NB4 (cell line): ENCODE measurements at regions not wholly inside any gene's neighbourhood (a gene's known extent, or its start where the extent isn't known, plus 50 kb on each side); places are given as distances from the start of the nearest gene placed in this dataset.

Experiments
- CTCF ChIP-seq: IDR thresholded peaks from one replicate; pipeline ENCODE4 v1.5.1; 2012; ENCODE audit warnings: low read depth, low read length
- MYC ChIP-seq: IDR thresholded peaks from 2 replicates; pipeline ENCODE4 v1.6.1; 2011; ENCODE audit warnings: low read depth, low read length
- POLR2A ChIP-seq: IDR thresholded peaks from 2 replicates; pipeline ENCODE4 v1.6.1; 2011; ENCODE audit warnings: mild to moderate bottlenecking; ENCODE audit not compliant: insufficient read length; ENCODE audit errors: extremely low read depth

GRCh38 chr21:43332861-43333297 is 94.1 kb downstream of the SIK1 start:
- TF ChIP-seq POLR2A (no peak), CTCF (no peak), MYC (no peak)
